CD4-positive, alpha-beta T cell (primary cell): ENCODE measurements at regions not wholly inside any gene's neighbourhood (a gene's known extent, or its start where the extent isn't known, plus 50 kb on each side); places are given as distances from the start of the nearest gene placed in this dataset.

Source experiments
- ATAC-seq: fragments of 200-7000 bp; cut with Tn5 transposase; one replicate; pipeline ENCODE4 v1.10.0; 2022; ENCODE audit warnings: mild to moderate bottlenecking; ENCODE audit not compliant: poor library complexity
- CTCF ChIA-PET: fragments of 350-600 bp; sonication (Branson Sonifier 250); formaldehyde crosslinking; loops from one replicate; lab custom pipeline; 2021; ENCODE audit warnings: antibody characterized with exemption, inconsistent platforms; lab: Charles Lee
- POLR2A ChIA-PET: fragments of 350-600 bp; sonication (Branson Sonifier 250); formaldehyde crosslinking; loops from one replicate; lab custom pipeline; 2021; ENCODE audit warnings: antibody characterized with exemption, inconsistent platforms; lab: Charles Lee
- DNase-seq, 14 experiments: peaks; one replicate each; pipeline ENCODE4 v3.0.0-alpha.2; 2013 to 2020; ENCODE audit warnings: mixed read lengths in 2 of 14
- H3K27ac ChIP-seq, 2 donors: one replicate each; pipeline versions ENCODE4 v1.5.1 to v1.7.0; 2013; ENCODE audit warnings: low read length in 2 of 2, low read depth in 1 of 2, mild to moderate bottlenecking in 1 of 2
- H3K27me3 ChIP-seq, 2 experiments: 1 replicate in 1 of 2; 2 replicates in 1 of 2; pipeline versions ENCODE4 v1.6.1 to v1.7.0; 2013; ENCODE audit warnings: low read length in 2 of 2, control low read depth in 1 of 2, mild to moderate bottlenecking in 1 of 2, moderate library complexity in 1 of 2; ENCODE audit not compliant: insufficient read depth in 2 of 2, control insufficient read depth in 1 of 2
- H3K36me3 ChIP-seq: one replicate; pipeline ENCODE4 v1.6.1; 2013; ENCODE audit warnings: low read length, control low read depth; ENCODE audit not compliant: insufficient read depth
- H3K4me1 ChIP-seq: one replicate; pipeline ENCODE4 v1.6.1; 2013; ENCODE audit warnings: low read length, control low read depth; ENCODE audit not compliant: insufficient read depth
- H3K4me3 ChIP-seq: one replicate; pipeline ENCODE4 v1.5.1; 2013; ENCODE audit warnings: mild to moderate bottlenecking, low read length, moderate library complexity
- H3K9me3 ChIP-seq, 2 experiments: 1 replicate in 1 of 2; 2 replicates in 1 of 2; pipeline versions ENCODE4 v1.6.1 to v1.7.0; 2013; ENCODE audit warnings: low read length in 2 of 2, mild to moderate bottlenecking in 2 of 2, control low read depth in 1 of 2, moderate library complexity in 1 of 2; ENCODE audit not compliant: control insufficient read depth in 1 of 2, insufficient read depth in 1 of 2
- H3K27ac Mint-ChIP-seq: one replicate; pipeline ENCODE4 v1.8.0; 2020; ENCODE audit warnings: mixed read lengths
- H3K27me3 Mint-ChIP-seq: one replicate; pipeline ENCODE4 v1.8.0; 2021; ENCODE audit warnings: mixed read lengths
- H3K36me3 Mint-ChIP-seq: one replicate; pipeline ENCODE4 v1.8.0; 2021; ENCODE audit warnings: low read depth, mixed read lengths
- H3K4me1 Mint-ChIP-seq: one replicate; pipeline ENCODE4 v1.8.0; 2021; ENCODE audit warnings: low read depth, mixed read lengths
- H3K4me3 Mint-ChIP-seq: one replicate; pipeline ENCODE4 v1.8.0; 2020; ENCODE audit warnings: mild to moderate bottlenecking, mixed read lengths
- H3K9me3 Mint-ChIP-seq: one replicate; pipeline ENCODE4 v1.8.0; 2020; ENCODE audit warnings: mixed read lengths
- CTCF ChIP-seq: fragments of 200-600 bp; IDR thresholded peaks from one replicate; pipeline ENCODE4 v1.8.0; 2022; ENCODE audit warnings: antibody characterized with exemption, mild to moderate bottlenecking
- intact Hi-C, 2 experiments: fragments of 100-400 bp; cut with DNase I in 1 of 2; cut with micrococcal nuclease in 1 of 2; formaldehyde crosslinking; loops; one replicate each; pipeline versions ENCODE4 v1.15.1 to v1.9.0; 2023 to 2025; cut with DNase I, micrococcal nuclease

GRCh38 chrX:42696536-42697124, 81.3 kb downstream of the PPP1R2C start:
- CTCF ChIA-PET: interaction anchor here (0.6 kb wide), 1 partner anchor 122 kb away, joined by 4 read pairs; no protein-coding TSS in a partner anchor
- Mint-ChIP-seq H3K9me3 (no peaks in the 10 kb centered on the region), H3K4me1 (no peaks in the 10 kb centered on the region), H3K36me3 (no peaks in the 10 kb centered on the region), H3K27me3 (no peaks in the 10 kb centered on the region), H3K27ac (no peak overlapping the region), H3K4me3 (no peak overlapping the region)
- no peak for TF ChIP-seq CTCF
- POLR2A ChIA-PET: no interaction called here
- ATAC-seq (no peak), DNase-seq (no peak)
- Histone ChIP-seq H3K4me1 (no peaks in the 10 kb centered on the region), H3K36me3 (no peaks in the 10 kb centered on the region), H3K4me3 (no peak overlapping the region), H3K27me3 (no peaks in the 10 kb centered on the region), H3K9me3 (no peaks in the 10 kb centered on the region), H3K27ac (no peak overlapping the region)
- intact Hi-C loops: loop anchor here in 1 of 2 experiments (10.0 kb wide), 1 partner anchor 62 kb away; no protein-coding TSS in a partner anchor

GRCh38 chrX:42695800-42696358, 82.1 kb downstream of the PPP1R2C start:
- Histone ChIP-seq H3K27me3 (no peaks in the 10 kb centered on the region), H3K4me1 (no peaks in the 10 kb centered on the region), H3K36me3 (no peaks in the 10 kb centered on the region), H3K9me3 (no peaks in the 10 kb centered on the region), H3K27ac (no peak overlapping the region), H3K4me3 (no peak overlapping the region)
- ATAC-seq (no peak), DNase-seq (no peak)
- intact Hi-C loops: loop anchor here in 1 of 2 experiments (10.0 kb wide), 1 partner anchor 61 kb away; no protein-coding TSS in a partner anchor
- no peaks in the 10 kb centered on the region for H3K4me1 Mint-ChIP-seq
- ChIA-PET POLR2A (interaction anchor here (0.5 kb wide), 1 partner anchor 12 kb away, joined by 4 read pairs; no protein-coding TSS in a partner anchor), CTCF (no interaction called here)
- no peak for TF ChIP-seq CTCF
- no peaks in the 10 kb centered on the region for H3K36me3 Mint-ChIP-seq
- no peaks in the 10 kb centered on the region for H3K27me3 Mint-ChIP-seq
- no peak overlapping the region for H3K27ac Mint-ChIP-seq
- H3K4me3 Mint-ChIP-seq: no peak overlapping the region
- H3K9me3 Mint-ChIP-seq: no peaks in the 10 kb centered on the region

GRCh38 chrX:42694260-42694815, 83.6 kb downstream of the PPP1R2C start:
- intact Hi-C loops: loop anchor here in 1 of 2 experiments (10.0 kb wide), 1 partner anchor 60 kb away; no protein-coding TSS in a partner anchor
- Histone ChIP-seq H3K4me1 (no peaks in the 10 kb centered on the region), H3K27me3 (no peaks in the 10 kb centered on the region), H3K9me3 (no peaks in the 10 kb centered on the region), H3K36me3 (no peaks in the 10 kb centered on the region), H3K4me3 (no peak overlapping the region), H3K27ac (no peak overlapping the region)
- Mint-ChIP-seq H3K4me1 (no peaks in the 10 kb centered on the region), H3K9me3 (no peaks in the 10 kb centered on the region), H3K36me3 (no peaks in the 10 kb centered on the region), H3K27me3 (no peaks in the 10 kb centered on the region), H3K27ac (no peak overlapping the region), H3K4me3 (no peak overlapping the region)
- TF ChIP-seq CTCF: no peak
- CTCF ChIA-PET: no interaction called here
- POLR2A ChIA-PET: no interaction called here
- ATAC-seq (no peak), DNase-seq (no peak)
